GM18907 (cell line): ENCODE measurements at regions not wholly inside any gene's neighbourhood (a gene's known extent, or its start where the extent isn't known, plus 50 kb on each side); places are given as distances from the start of the nearest gene placed in this dataset.
"Not testable (repeated sequence)": the region's sequence is repeated elsewhere in the genome, so short reads cannot be mapped to it uniquely, and the experiment has no call there.

Experiments
- ATAC-seq: cut with Tn5 transposase; IDR thresholded peaks from one replicate; pipeline ENCODE4 v1.9.1; 2021; ENCODE audit warnings: mild to moderate bottlenecking, moderate library complexity; ENCODE audit not compliant: unreplicated experiment

DNA sequence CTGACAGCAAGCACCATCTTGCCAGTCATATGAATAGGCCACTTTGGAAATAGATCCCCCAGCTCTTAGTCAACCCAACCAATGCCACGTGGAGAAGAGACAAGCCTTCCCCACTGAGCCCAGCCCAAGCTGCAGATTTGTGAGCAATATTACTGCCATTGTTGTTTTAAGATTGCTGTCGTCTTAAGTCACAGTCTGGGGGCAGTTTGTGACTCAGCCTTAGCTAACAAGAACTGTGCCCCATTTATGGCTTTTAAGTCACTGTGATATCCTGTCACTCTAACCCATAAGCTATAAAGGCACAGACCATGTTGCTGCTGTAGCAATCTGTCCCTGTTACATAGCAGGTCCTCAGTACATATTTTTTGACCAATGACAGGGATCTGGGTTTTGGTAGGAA is 464.2 kb downstream of the MED13L start:
- no peak for ATAC-seq

GRCh38 chr12:115811929-115812328 is 465.6 kb downstream of the MED13L start:
- no peak for ATAC-seq

GRCh38 chr12:115811045-115811444 is 466.4 kb downstream of the MED13L start:
- ATAC-seq = no peak

- no peak for ATAC-seq
Observed at GRCh38 chr12:115810122-115810901, 467.2 kb downstream of the MED13L start.

- ATAC-seq = no peak
Observed at GRCh38 chr12:115806000-115806399, 471.5 kb downstream of the MED13L start.

- ATAC-seq = no peak
Observed at GRCh38 chr12:115802767-115803166, 474.7 kb downstream of the MED13L start.

- ATAC-seq = no peak
Observed at GRCh38 chr12:115801871-115802270, 475.6 kb downstream of the MED13L start.

GRCh38 chr12:115799610-115800009 is 477.9 kb downstream of the MED13L start:
- ATAC-seq = no peak

DNA sequence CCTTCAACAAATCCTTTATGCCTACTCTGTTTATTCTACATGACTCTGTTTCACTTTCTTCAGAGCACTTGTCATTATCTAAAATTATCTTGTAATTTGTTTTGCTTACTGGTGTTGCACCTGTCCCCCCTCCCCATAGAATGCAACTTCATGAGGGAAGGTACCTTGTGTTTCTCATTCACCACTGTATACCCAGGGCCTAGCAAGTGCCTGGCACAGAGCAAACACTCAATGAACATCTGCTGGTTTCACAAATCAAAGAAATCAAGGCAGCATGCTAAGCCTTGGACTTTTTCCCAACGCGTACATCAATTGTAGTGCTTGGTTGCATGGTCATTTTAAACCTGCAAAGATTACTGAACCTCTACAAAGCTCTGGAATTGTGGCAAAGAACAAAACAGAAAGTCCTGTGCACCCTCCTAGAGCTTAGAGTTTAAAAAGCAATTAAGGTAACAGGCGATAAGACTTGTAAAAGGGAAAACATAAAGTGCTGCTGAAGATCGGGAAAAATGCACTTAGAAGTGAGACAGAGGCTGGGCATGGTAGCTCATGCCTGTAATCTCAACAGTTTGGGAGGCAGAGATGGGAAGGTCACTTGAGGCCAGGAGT is 479.1 kb downstream of the MED13L start:
- ATAC-seq = no peak

DNA sequence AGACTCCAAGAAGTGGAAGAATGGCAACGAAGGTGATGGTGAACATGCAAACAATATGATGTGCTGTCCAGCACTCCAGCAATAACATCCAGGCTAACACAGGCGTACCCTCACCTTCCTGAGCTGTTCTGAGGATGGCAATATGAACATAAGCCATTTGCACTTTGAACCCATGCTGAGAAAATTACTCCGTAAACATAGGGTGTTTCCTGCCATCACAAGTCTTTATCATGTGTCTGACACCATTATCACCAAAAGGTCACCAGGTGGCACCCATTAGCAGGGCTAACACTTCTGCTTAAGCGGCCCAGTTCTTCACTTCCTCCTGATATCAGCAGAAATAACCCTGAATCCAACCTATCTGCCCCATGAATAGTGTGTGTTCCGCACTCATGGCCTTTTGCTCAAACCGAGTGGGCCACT is 482.8 kb downstream of the MED13L start:
- no peak for ATAC-seq

GRCh38 chr12:115791331-115791730 is 486.2 kb downstream of the MED13L start:
- no peak for ATAC-seq

- no peak for ATAC-seq
Observed at GRCh38 chr12:115790526-115790925, 487.0 kb downstream of the MED13L start.

- not testable (repeated sequence) for ATAC-seq
Observed at GRCh38 chr12:115786490-115786889, 491.0 kb downstream of the MED13L start.

DNA sequence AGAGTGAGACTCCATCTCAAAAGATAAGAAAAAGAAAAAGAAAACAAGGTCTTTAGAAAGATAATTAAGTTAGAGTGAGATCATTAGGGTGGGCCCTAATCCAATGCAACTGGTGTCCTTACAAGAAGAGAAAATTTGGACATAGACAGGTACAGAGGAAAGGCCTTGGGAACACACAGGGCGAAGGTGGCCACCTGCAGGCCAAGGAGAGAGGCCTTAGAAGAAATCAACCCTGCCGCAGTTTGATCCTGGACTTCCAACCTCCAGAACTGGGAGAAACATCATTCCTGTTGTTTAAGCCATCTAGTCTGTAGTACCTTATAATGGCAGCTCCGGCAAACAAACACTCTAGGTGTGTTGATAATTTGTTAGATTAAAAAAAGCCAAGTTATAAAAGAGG is 491.9 kb downstream of the MED13L start:
- ATAC-seq = no peak

- no peak for ATAC-seq
Observed at GRCh38 chr12:115776399-115776798, 501.1 kb downstream of the MED13L start.

DNA sequence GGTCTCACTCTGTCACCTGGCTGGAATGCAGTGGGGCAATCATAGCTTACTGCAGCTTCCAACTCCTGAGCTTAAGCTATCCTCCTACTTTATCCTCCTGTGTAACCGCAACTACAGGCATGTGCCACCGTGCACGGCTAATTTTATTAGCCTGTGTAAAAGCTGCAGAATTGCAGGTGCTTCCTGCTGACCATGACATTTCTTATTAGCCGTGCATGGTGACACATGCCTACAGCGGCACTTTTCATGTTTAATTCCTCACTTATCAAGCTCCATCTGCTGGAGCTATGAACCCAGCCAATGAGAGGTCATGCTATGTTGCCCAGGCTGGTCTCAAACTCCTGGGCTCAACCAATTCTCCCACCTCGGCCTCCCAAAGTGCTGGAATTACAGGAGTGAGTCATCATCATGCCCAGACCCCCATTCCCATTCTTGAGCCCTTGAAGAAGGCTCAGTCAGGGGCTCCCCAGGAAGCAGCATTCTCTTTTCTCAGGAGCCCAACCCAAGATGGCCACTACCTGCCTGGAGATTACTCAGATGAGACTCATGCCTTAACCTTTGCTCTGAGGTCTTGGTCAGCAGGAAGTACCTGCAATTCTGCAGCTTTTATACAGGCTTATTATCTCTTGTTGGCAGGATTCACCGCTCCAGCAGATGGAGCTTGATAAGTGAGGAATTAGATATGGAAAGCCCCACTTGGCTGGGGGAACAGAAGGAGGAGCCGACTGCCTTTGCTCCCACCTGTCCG is 503.2 kb downstream of the MED13L start:
- no peak for ATAC-seq

GRCh38 chr12:115771601-115772000 is 505.9 kb downstream of the MED13L start:
- ATAC-seq = no peak

- no peak for ATAC-seq
Observed at GRCh38 chr12:115771065-115771464, 506.4 kb downstream of the MED13L start.

DNA sequence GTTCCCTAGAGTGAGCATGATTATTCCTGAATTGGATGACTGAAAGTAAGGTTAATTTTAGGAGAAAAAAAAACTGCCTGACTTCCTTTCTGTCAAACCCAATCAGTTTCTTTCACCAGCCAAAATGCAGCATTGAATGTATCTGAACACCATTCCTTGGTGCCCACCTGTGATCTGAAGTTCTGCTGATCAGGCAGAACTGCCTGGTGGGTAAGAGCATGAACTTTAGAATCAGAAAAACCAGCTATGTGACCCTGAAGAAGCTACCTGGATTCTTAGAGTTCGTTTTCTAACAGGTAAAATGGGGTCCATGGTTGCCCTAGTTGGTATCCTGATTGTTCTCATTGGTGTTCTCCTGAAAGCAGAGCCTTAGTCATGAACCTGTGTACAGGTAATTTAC is 506.9 kb downstream of the MED13L start:
- no peak for ATAC-seq

DNA sequence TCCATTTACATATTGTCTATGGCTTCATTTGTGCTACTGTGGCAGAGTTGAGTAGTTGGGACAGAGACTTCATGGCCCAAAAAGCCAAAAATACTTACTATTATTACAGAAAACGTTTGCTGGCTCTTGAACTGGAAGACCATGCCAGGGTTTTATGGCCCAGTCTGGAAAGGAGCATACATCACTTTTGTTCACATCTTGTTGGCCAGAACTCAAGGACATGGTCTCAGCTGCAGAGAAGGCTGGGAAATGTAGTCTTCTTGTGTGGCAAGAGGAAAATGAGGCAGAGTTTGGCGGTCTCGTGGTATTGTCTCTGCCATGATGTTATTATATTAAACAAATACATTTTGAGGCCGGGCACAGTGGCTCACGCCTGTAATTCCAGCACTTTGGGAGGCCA is 509.6 kb downstream of the MED13L start:
- ATAC-seq = no peak

- no peak for ATAC-seq
Observed at GRCh38 chr12:115763982-115764621, 513.4 kb downstream of the MED13L start.
